Endothelial cell (in vitro differentiated cells): ENCODE measurements at regions not wholly inside any gene's neighbourhood (a gene's known extent, or its start where the extent isn't known, plus 50 kb on each side); places are given as distances from the start of the nearest gene placed in this dataset.
A peak's percentile ranks its signal among the peaks of the same experiment; 100 is the strongest.

Experiments
- DNase-seq: peaks from one replicate; pipeline ENCODE4 v3.0.0; 2021; ENCODE audit warnings: low spot score
- H3K27ac Mint-ChIP-seq: one replicate; pipeline ENCODE4 v1.8.0; 2021; ENCODE audit warnings: mixed read lengths, inconsistent platforms; ENCODE audit not compliant: unreplicated experiment
- H3K27me3 Mint-ChIP-seq: one replicate; pipeline ENCODE4 v1.8.0; 2021; ENCODE audit warnings: mild to moderate bottlenecking, moderate library complexity, mixed read lengths, inconsistent platforms; ENCODE audit not compliant: unreplicated experiment
- H3K36me3 Mint-ChIP-seq: one replicate; pipeline ENCODE4 v1.8.0; 2021; ENCODE audit warnings: mild to moderate bottlenecking, low read depth, mixed read lengths, inconsistent platforms; ENCODE audit not compliant: unreplicated experiment
- H3K4me1 Mint-ChIP-seq: one replicate; pipeline ENCODE4 v1.8.0; 2021; ENCODE audit warnings: mild to moderate bottlenecking, mixed read lengths, inconsistent platforms; ENCODE audit not compliant: unreplicated experiment
- H3K4me3 Mint-ChIP-seq: one replicate; pipeline ENCODE4 v1.8.0; 2021; ENCODE audit warnings: mild to moderate bottlenecking, mixed read lengths, inconsistent platforms; ENCODE audit not compliant: unreplicated experiment
- H3K9me3 Mint-ChIP-seq: one replicate; pipeline ENCODE4 v1.8.0; 2021; ENCODE audit warnings: mixed read lengths, inconsistent platforms; ENCODE audit not compliant: unreplicated experiment
- TF ChIP-seq, protein P1 (sequence below): fragments of 200-600 bp; sonication (generic); IDR thresholded peaks from one replicate; pipeline ENCODE4 v1.5.0; 2021; ENCODE audit warnings: antibody characterized with exemption; ENCODE audit not compliant: unreplicated experiment

DNA sequence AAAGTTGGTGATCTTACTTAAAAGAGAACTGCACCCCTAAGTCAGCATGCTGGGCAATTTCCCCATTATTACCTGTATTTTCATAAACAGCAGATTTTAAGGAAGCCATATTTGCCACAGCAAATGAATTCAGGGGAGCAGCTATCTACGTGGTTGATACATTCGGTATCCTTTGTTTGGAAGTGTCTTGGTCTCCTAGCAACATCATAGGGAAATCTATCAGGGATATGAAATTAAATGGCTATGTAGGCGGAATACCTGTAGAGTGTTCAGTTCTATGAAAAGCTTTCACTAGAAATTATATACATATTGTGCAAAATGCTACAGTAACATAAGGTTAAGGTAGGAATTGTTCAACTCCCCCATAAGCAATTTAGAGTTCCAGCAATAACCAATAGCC, 157.2 kb upstream of the EMCN start:
- no peaks in the 10 kb centered on the region for H3K27me3 Mint-ChIP-seq
- no peak for DNase-seq
- H3K27ac Mint-ChIP-seq, result no peak overlapping the region
- no peaks in the 10 kb centered on the region for H3K36me3 Mint-ChIP-seq
- H3K4me1 Mint-ChIP-seq, result peaks cover 4% of the 10 kb centered on the region
- TF ChIP-seq, protein P1, sequence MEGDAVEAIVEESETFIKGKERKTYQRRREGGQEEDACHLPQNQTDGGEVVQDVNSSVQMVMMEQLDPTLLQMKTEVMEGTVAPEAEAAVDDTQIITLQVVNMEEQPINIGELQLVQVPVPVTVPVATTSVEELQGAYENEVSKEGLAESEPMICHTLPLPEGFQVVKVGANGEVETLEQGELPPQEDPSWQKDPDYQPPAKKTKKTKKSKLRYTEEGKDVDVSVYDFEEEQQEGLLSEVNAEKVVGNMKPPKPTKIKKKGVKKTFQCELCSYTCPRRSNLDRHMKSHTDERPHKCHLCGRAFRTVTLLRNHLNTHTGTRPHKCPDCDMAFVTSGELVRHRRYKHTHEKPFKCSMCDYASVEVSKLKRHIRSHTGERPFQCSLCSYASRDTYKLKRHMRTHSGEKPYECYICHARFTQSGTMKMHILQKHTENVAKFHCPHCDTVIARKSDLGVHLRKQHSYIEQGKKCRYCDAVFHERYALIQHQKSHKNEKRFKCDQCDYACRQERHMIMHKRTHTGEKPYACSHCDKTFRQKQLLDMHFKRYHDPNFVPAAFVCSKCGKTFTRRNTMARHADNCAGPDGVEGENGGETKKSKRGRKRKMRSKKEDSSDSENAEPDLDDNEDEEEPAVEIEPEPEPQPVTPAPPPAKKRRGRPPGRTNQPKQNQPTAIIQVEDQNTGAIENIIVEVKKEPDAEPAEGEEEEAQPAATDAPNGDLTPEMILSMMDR, result no peak
- H3K9me3 Mint-ChIP-seq, result no peaks in the 10 kb centered on the region
- H3K4me3 Mint-ChIP-seq, result no peak overlapping the region

DNA sequence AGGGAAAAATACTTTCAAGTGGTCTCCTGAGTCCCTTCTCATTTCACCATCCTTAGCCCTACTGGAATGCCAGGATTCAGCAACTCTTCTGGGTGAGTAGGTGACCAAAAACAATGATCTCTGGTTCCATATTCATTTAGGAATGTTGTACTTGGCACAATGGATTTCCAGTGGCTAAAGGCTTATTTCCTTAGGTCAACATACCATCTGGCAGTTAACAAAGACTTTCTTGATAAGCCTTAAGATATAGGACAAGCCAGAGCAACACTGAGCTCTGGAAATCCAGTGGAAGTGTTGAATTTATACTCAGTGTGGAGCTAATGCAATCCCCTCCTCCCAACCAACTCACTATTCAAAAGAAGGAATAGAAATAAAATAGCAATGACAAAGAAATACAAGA, 139.4 kb upstream of the EMCN start:
- TF ChIP-seq, protein P1, result no peak
- Mint-ChIP-seq H3K36me3 (no peaks in the 10 kb centered on the region), H3K27me3 (no peaks in the 10 kb centered on the region), H3K4me1 (peaks cover 23% of the 10 kb centered on the region), H3K4me3 (no peak overlapping the region), H3K9me3 (no peaks in the 10 kb centered on the region), H3K27ac (peak overlapping the region; percentile 88)
- no peak for DNase-seq

DNA sequence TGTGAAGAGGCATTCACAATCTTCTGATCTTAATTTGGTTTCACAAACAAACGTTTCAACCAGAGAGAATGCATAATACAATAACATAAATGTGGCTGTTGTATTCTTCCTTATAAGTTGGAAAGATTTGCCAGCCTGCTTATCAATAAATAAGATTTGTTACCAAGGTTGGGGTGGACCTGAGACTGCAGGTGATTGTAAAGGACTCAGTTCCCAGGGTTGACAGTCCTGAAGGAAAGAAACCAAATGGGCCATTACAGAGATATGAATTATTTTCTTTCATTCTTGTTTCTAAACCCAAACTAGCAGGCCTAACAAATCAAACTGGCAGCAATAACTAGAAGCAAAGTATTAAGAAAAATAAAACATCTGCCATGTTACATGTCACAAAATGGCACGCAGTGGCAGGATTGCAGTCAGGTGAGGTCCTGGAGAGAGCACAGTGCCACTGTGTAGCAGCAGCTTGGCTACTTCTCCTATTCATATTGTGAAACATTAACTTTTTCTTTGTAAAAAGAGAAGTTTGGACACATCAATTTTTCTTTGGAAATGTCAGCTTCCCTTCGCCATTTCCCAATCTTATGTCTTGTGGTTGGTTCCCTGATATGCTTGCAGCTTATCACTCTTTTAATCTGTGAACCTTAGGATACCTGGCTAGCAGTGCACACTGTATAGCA, 133.8 kb upstream of the EMCN start:
- H3K27ac Mint-ChIP-seq, result no peak overlapping the region
- DNase-seq, result no peak
- H3K27me3 Mint-ChIP-seq, result no peaks in the 10 kb centered on the region
- H3K36me3 Mint-ChIP-seq, result no peaks in the 10 kb centered on the region
- H3K9me3 Mint-ChIP-seq, result no peaks in the 10 kb centered on the region
- no peak overlapping the region for H3K4me3 Mint-ChIP-seq
- TF ChIP-seq, protein P1, result no peak
- H3K4me1 Mint-ChIP-seq, result peaks cover 14% of the 10 kb centered on the region

DNA sequence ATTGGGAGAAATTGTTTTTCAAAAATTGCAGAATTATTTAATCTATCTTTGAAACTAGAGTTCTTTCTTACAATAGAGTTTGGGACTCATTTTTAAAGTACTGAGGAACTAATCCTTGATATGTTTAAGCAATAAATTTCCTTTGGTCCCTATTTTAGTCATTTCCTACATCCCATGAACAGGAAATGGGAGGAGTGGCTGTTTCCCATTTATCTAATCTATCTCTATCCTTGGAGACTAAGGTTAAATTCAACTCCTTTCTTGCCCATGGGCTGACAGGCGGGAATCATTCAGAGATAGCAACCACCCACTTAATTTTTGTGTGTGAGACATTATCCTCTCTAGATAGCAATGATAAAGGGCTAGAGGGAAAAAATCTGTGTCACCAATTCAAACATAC, 131.6 kb upstream of the EMCN start:
- Mint-ChIP-seq H3K4me1 (peaks cover 10% of the 10 kb centered on the region), H3K27me3 (peaks cover 1% of the 10 kb centered on the region), H3K4me3 (no peak overlapping the region), H3K27ac (no peak overlapping the region), H3K36me3 (no peaks in the 10 kb centered on the region), H3K9me3 (no peaks in the 10 kb centered on the region)
- TF ChIP-seq, protein P1, result no peak
- DNase-seq, result no peak

DNA sequence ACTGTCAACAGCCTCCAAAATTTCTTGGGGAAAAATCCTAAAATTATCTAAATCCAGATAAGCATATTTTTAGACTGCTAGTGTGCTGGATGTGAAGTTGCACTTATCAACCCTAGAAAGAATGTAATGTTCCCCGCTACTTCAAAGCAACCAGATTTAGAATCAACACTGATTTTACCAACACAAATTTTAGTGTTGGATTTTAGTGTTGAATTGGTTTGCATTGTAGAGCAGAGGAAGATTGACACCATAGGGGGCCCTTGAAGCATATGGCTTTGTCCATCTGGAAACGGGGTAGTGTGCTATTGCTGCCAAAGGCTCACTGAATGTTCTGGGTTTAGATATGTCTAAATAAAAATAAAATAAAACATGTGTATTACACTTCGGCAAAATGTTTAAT, 126.3 kb upstream of the EMCN start:
- Mint-ChIP-seq H3K9me3 (no peaks in the 10 kb centered on the region), H3K36me3 (no peaks in the 10 kb centered on the region)

More for the DNA sequence above, 126.3 kb upstream of the EMCN start:
- Mint-ChIP-seq H3K4me1 (no peaks in the 10 kb centered on the region), H3K4me3 (no peak overlapping the region), H3K27me3 (peaks cover 1% of the 10 kb centered on the region), H3K27ac (no peak overlapping the region)
- TF ChIP-seq, protein P1, result no peak
- DNase-seq, result no peak
